ENCODE measurements at regions not wholly inside any gene's neighbourhood (a gene's known extent, or its start where the extent isn't known, plus 50 kb on each side); places are given as distances from the start of the nearest gene placed in this dataset.

DNA sequence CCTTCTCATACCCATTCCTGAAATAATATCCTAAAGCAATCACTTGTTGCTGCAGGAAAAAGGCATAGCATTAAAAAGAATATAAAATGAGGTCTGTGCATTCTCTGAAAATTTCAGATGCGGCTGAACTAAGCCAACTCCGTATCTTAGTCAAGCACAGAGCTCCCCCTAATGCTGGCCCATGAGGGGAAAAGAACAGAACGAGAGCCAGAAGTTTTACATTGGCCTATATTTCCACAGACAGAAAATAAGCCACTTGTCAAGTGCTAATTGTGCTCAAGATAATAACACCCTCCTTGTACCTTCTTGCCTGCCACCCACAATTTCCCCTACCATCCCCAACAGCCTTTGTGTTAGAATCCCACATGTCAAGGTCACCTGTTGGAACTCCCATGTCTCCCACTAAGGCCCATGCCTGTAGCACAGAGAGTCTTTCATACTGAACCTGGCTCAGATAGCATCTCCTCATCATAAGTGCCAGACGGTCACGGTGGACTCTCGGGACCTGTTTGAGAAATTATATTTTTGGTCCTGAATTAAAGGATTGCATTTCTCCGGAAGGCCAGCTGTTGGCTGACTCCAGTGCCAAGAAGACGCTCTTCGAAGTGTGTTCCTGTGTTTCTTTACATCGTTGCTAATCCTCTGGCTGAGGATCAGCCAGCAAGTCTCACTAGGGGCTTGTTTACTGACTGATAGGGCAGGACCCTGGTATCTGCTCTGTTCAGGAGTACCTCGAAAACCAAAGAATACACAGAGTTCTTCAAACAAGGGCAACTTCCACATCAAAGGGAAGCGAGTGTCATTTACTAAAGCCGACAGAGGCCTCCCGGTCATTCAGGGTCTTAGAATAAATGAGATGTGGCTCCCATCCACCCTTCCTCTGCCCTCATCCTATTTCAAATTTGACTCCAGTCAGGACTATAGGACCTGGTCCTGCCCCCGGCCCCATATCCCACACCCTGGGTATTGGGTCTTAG is 183.4 kb upstream of the FBXL4 start:
- TF ChIP-seq, protein P1, sequence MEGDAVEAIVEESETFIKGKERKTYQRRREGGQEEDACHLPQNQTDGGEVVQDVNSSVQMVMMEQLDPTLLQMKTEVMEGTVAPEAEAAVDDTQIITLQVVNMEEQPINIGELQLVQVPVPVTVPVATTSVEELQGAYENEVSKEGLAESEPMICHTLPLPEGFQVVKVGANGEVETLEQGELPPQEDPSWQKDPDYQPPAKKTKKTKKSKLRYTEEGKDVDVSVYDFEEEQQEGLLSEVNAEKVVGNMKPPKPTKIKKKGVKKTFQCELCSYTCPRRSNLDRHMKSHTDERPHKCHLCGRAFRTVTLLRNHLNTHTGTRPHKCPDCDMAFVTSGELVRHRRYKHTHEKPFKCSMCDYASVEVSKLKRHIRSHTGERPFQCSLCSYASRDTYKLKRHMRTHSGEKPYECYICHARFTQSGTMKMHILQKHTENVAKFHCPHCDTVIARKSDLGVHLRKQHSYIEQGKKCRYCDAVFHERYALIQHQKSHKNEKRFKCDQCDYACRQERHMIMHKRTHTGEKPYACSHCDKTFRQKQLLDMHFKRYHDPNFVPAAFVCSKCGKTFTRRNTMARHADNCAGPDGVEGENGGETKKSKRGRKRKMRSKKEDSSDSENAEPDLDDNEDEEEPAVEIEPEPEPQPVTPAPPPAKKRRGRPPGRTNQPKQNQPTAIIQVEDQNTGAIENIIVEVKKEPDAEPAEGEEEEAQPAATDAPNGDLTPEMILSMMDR (conservative IDR thresholded peaks at IDR 0.05; ENCODE audit: low read depth, low read length) = peak; percentile 38
- no peak for TF ChIP-seq EZH2 (IDR thresholded peaks at IDR 0.05; ENCODE audit: borderline replicate concordance, low read depth, low read length, poor library complexity, severe bottlenecking)

Measured in A673 (cell line).